HFFc6 (cell line): ENCODE measurements at regions not wholly inside any gene's neighbourhood (a gene's known extent, or its start where the extent isn't known, plus 50 kb on each side); places are given as distances from the start of the nearest gene placed in this dataset.

Experiments used
- DNase-seq: peaks from one replicate; pipeline ENCODE4 v3.0.0-alpha.2; 2018
- H3K27ac Mint-ChIP-seq: 2 replicates; pipeline ENCODE4 v1.8.0; 2020; ENCODE audit warnings: mild to moderate bottlenecking, mixed read lengths
- H3K27me3 Mint-ChIP-seq: 2 replicates; pipeline ENCODE4 v1.8.0; 2021; ENCODE audit warnings: mild to moderate bottlenecking, moderate library complexity, mixed read lengths; ENCODE audit not compliant: insufficient read depth
- H3K36me3 Mint-ChIP-seq: 2 replicates; pipeline ENCODE4 v1.8.0; 2021; ENCODE audit warnings: low read depth, mixed read lengths
- H3K4me1 Mint-ChIP-seq: 2 replicates; pipeline ENCODE4 v1.8.0; 2020; ENCODE audit warnings: low read depth, mixed read lengths
- H3K4me3 Mint-ChIP-seq: 2 replicates; pipeline ENCODE4 v1.8.0; 2020; ENCODE audit warnings: mild to moderate bottlenecking, moderate library complexity, mixed read lengths
- H3K9me3 Mint-ChIP-seq: 2 replicates; pipeline ENCODE4 v1.8.0; 2020; ENCODE audit warnings: mild to moderate bottlenecking, mixed read lengths
- CTCF ChIP-seq: fragments of 200-600 bp; sonication (generic); IDR thresholded peaks from 2 replicates; pipeline ENCODE4 v1.5.0; 2021; ENCODE audit warnings: antibody characterized with exemption, mild to moderate bottlenecking

GRCh38 chr1:170296211-170296610 lies 150.5 kb downstream of the NTMT2 start:
- Mint-ChIP-seq H3K27ac (no peak overlapping the region), H3K4me1 (peaks cover 8% of the 10 kb centered on the region; the same call in 1 of the 2 replicates), H3K27me3 (no peaks in the 10 kb centered on the region), H3K36me3 (no peaks in the 10 kb centered on the region), H3K4me3 (no peak overlapping the region), H3K9me3 (no peaks in the 10 kb centered on the region)
- DNase-seq = no peak
- TF ChIP-seq CTCF = no peak

- Mint-ChIP-seq H3K27me3 (no peaks in the 10 kb centered on the region), H3K27ac (no peak overlapping the region), H3K9me3 (no peaks in the 10 kb centered on the region), H3K4me1 (peaks cover 6% of the 10 kb centered on the region; the same call in 1 of the 2 replicates), H3K4me3 (no peak overlapping the region), H3K36me3 (no peaks in the 10 kb centered on the region)
- no peak for TF ChIP-seq CTCF
- DNase-seq = peak; percentile 19
These were observed 150.9 kb downstream of the NTMT2 start for GRCh38 chr1:170296642-170297041.

- no peak for DNase-seq
- Mint-ChIP-seq H3K27ac (no peak overlapping the region), H3K27me3 (no peaks in the 10 kb centered on the region), H3K4me3 (no peak overlapping the region), H3K9me3 (no peaks in the 10 kb centered on the region), H3K4me1 (peaks cover 15% of the 10 kb centered on the region), H3K36me3 (no peaks in the 10 kb centered on the region)
- no peak for TF ChIP-seq CTCF
These were observed 155.8 kb downstream of the NTMT2 start for GRCh38 chr1:170301596-170301995.

GRCh38 chr1:170303034-170303433 lies 157.3 kb downstream of the NTMT2 start:
- H3K27ac Mint-ChIP-seq = no peak overlapping the region
- H3K4me1 Mint-ChIP-seq = peaks cover 27% of the 10 kb centered on the region
- TF ChIP-seq CTCF = no peak
- H3K9me3 Mint-ChIP-seq = no peaks in the 10 kb centered on the region
- no peaks in the 10 kb centered on the region for H3K27me3 Mint-ChIP-seq
- no peaks in the 10 kb centered on the region for H3K36me3 Mint-ChIP-seq
- DNase-seq = no peak
- H3K4me3 Mint-ChIP-seq = no peak overlapping the region

GRCh38 chr1:170305777-170306512 lies 160.2 kb downstream of the NTMT2 start:
- Mint-ChIP-seq H3K4me1 (peaks cover 53% of the 10 kb centered on the region), H3K27me3 (no peaks in the 10 kb centered on the region), H3K9me3 (no peaks in the 10 kb centered on the region), H3K27ac (no peak overlapping the region), H3K4me3 (peak overlapping the region; percentile 15; the same call in 1 of the 2 replicates), H3K36me3 (no peaks in the 10 kb centered on the region)
- no peak for TF ChIP-seq CTCF
- no peak for DNase-seq
